ENCODE measurements at regions not wholly inside any gene's neighbourhood (a gene's known extent, or its start where the extent isn't known, plus 50 kb on each side); places are given as distances from the start of the nearest gene placed in this dataset.

- Histone ChIP-seq H3K27me3 (ENCODE audit: control insufficient read depth, insufficient read depth, low read length) (peaks cover 6% of the 10 kb centered on the region), H3K4me1 (ENCODE audit: control insufficient read depth, insufficient read depth, low read length) (peaks cover 20% of the 10 kb centered on the region), H3K36me3 (ENCODE audit: control insufficient read depth, insufficient read depth, low read length) (no peaks in the 10 kb centered on the region), H3K4me3 (ENCODE audit: low read length) (no peak overlapping the region), H3K9ac (ENCODE audit: low read length) (no peak overlapping the region), H3K9me3 (ENCODE audit: control insufficient read depth, low read length) (no peaks in the 10 kb centered on the region)
Measured at GRCh38 chr2:217045700-217046475, 186.0 kb upstream of the TNP1 start.

GRCh38 chr2:217040099-217040498 is 180.2 kb upstream of the TNP1 start:
- no peak overlapping the region for H3K4me3 ChIP-seq (ENCODE audit: low read length)
- no peaks in the 10 kb centered on the region for H3K9me3 ChIP-seq (ENCODE audit: control insufficient read depth, low read length)
- no peak overlapping the region for H3K9ac ChIP-seq (ENCODE audit: low read length)
- H3K4me1 ChIP-seq (ENCODE audit: control insufficient read depth, insufficient read depth, low read length): no peaks in the 10 kb centered on the region
- H3K27me3 ChIP-seq (ENCODE audit: control insufficient read depth, insufficient read depth, low read length): no peaks in the 10 kb centered on the region
- H3K36me3 ChIP-seq (ENCODE audit: control insufficient read depth, insufficient read depth, low read length): no peaks in the 10 kb centered on the region

- no peak overlapping the region for H3K9ac ChIP-seq (ENCODE audit: low read length)
- no peaks in the 10 kb centered on the region for H3K9me3 ChIP-seq (ENCODE audit: control insufficient read depth, low read length)
- H3K4me3 ChIP-seq (ENCODE audit: low read length): no peak overlapping the region
- H3K4me1 ChIP-seq (ENCODE audit: control insufficient read depth, insufficient read depth, low read length): no peaks in the 10 kb centered on the region
- H3K27me3 ChIP-seq (ENCODE audit: control insufficient read depth, insufficient read depth, low read length): no peaks in the 10 kb centered on the region
- H3K36me3 ChIP-seq (ENCODE audit: control insufficient read depth, insufficient read depth, low read length): no peaks in the 10 kb centered on the region
Measured at GRCh38 chr2:217038001-217038400, 178.1 kb upstream of the TNP1 start.

GRCh38 chr2:217037353-217037752 is 177.5 kb upstream of the TNP1 start:
- Histone ChIP-seq H3K27me3 (ENCODE audit: control insufficient read depth, insufficient read depth, low read length) (no peaks in the 10 kb centered on the region), H3K9me3 (ENCODE audit: control insufficient read depth, low read length) (no peaks in the 10 kb centered on the region), H3K4me1 (ENCODE audit: control insufficient read depth, insufficient read depth, low read length) (no peaks in the 10 kb centered on the region), H3K4me3 (ENCODE audit: low read length) (no peak overlapping the region), H3K9ac (ENCODE audit: low read length) (no peak overlapping the region), H3K36me3 (ENCODE audit: control insufficient read depth, insufficient read depth, low read length) (no peaks in the 10 kb centered on the region)

- Histone ChIP-seq H3K4me1 (ENCODE audit: control insufficient read depth, insufficient read depth, low read length) (no peaks in the 10 kb centered on the region), H3K4me3 (ENCODE audit: low read length) (no peak overlapping the region), H3K9me3 (ENCODE audit: control insufficient read depth, low read length) (no peaks in the 10 kb centered on the region), H3K9ac (ENCODE audit: low read length) (no peak overlapping the region), H3K36me3 (ENCODE audit: control insufficient read depth, insufficient read depth, low read length) (no peaks in the 10 kb centered on the region), H3K27me3 (ENCODE audit: control insufficient read depth, insufficient read depth, low read length) (no peaks in the 10 kb centered on the region)
Measured at GRCh38 chr2:217035967-217036366, 176.1 kb upstream of the TNP1 start.

GRCh38 chr2:217033186-217033585 is 173.3 kb upstream of the TNP1 start:
- Histone ChIP-seq H3K4me1 (ENCODE audit: control insufficient read depth, insufficient read depth, low read length) (no peaks in the 10 kb centered on the region), H3K36me3 (ENCODE audit: control insufficient read depth, insufficient read depth, low read length) (no peaks in the 10 kb centered on the region), H3K4me3 (ENCODE audit: low read length) (no peak overlapping the region), H3K27me3 (ENCODE audit: control insufficient read depth, insufficient read depth, low read length) (no peaks in the 10 kb centered on the region), H3K9ac (ENCODE audit: low read length) (no peak overlapping the region), H3K9me3 (ENCODE audit: control insufficient read depth, low read length) (no peaks in the 10 kb centered on the region)

- Histone ChIP-seq H3K9me3 (ENCODE audit: control insufficient read depth, low read length) (no peaks in the 10 kb centered on the region), H3K36me3 (ENCODE audit: control insufficient read depth, insufficient read depth, low read length) (no peaks in the 10 kb centered on the region), H3K4me3 (ENCODE audit: low read length) (no peak overlapping the region), H3K4me1 (ENCODE audit: control insufficient read depth, insufficient read depth, low read length) (no peaks in the 10 kb centered on the region), H3K9ac (ENCODE audit: low read length) (no peak overlapping the region), H3K27me3 (ENCODE audit: control insufficient read depth, insufficient read depth, low read length) (no peaks in the 10 kb centered on the region)
Measured at GRCh38 chr2:217031445-217031844, 171.6 kb upstream of the TNP1 start.

- H3K36me3 ChIP-seq (ENCODE audit: control insufficient read depth, insufficient read depth, low read length): no peaks in the 10 kb centered on the region
- no peaks in the 10 kb centered on the region for H3K27me3 ChIP-seq (ENCODE audit: control insufficient read depth, insufficient read depth, low read length)
- H3K4me3 ChIP-seq (ENCODE audit: low read length): no peak overlapping the region
- H3K9me3 ChIP-seq (ENCODE audit: control insufficient read depth, low read length): no peaks in the 10 kb centered on the region
- H3K9ac ChIP-seq (ENCODE audit: low read length): no peak overlapping the region
- no peaks in the 10 kb centered on the region for H3K4me1 ChIP-seq (ENCODE audit: control insufficient read depth, insufficient read depth, low read length)
Measured at GRCh38 chr2:217030081-217030480, 170.2 kb upstream of the TNP1 start.

GRCh38 chr2:217028128-217028527 is 168.3 kb upstream of the TNP1 start:
- Histone ChIP-seq H3K9ac (ENCODE audit: low read length) (no peak overlapping the region), H3K36me3 (ENCODE audit: control insufficient read depth, insufficient read depth, low read length) (no peaks in the 10 kb centered on the region), H3K27me3 (ENCODE audit: control insufficient read depth, insufficient read depth, low read length) (no peaks in the 10 kb centered on the region), H3K4me3 (ENCODE audit: low read length) (no peak overlapping the region), H3K4me1 (ENCODE audit: control insufficient read depth, insufficient read depth, low read length) (no peaks in the 10 kb centered on the region), H3K9me3 (ENCODE audit: control insufficient read depth, low read length) (no peaks in the 10 kb centered on the region)

GRCh38 chr2:217027414-217027813 is 167.6 kb upstream of the TNP1 start:
- H3K36me3 ChIP-seq (ENCODE audit: control insufficient read depth, insufficient read depth, low read length): no peaks in the 10 kb centered on the region
- no peak overlapping the region for H3K9ac ChIP-seq (ENCODE audit: low read length)

GRCh38 chr2:217026569-217026968 is 166.7 kb upstream of the TNP1 start:
- Histone ChIP-seq H3K9me3 (ENCODE audit: control insufficient read depth, low read length) (no peaks in the 10 kb centered on the region), H3K4me1 (ENCODE audit: control insufficient read depth, insufficient read depth, low read length) (no peaks in the 10 kb centered on the region), H3K9ac (ENCODE audit: low read length) (no peak overlapping the region), H3K27me3 (ENCODE audit: control insufficient read depth, insufficient read depth, low read length) (no peaks in the 10 kb centered on the region), H3K4me3 (ENCODE audit: low read length) (no peak overlapping the region), H3K36me3 (ENCODE audit: control insufficient read depth, insufficient read depth, low read length) (no peaks in the 10 kb centered on the region)

More at GRCh38 chr2:217027414-217027813, 167.6 kb upstream of the TNP1 start:
- H3K9me3 ChIP-seq (ENCODE audit: control insufficient read depth, low read length): no peaks in the 10 kb centered on the region
- no peaks in the 10 kb centered on the region for H3K27me3 ChIP-seq (ENCODE audit: control insufficient read depth, insufficient read depth, low read length)
- no peaks in the 10 kb centered on the region for H3K4me1 ChIP-seq (ENCODE audit: control insufficient read depth, insufficient read depth, low read length)
- H3K4me3 ChIP-seq (ENCODE audit: low read length): no peak overlapping the region

- Histone ChIP-seq H3K9ac (ENCODE audit: low read length) (no peak overlapping the region), H3K27me3 (ENCODE audit: control insufficient read depth, insufficient read depth, low read length) (no peaks in the 10 kb centered on the region), H3K4me1 (ENCODE audit: control insufficient read depth, insufficient read depth, low read length) (no peaks in the 10 kb centered on the region), H3K9me3 (ENCODE audit: control insufficient read depth, low read length) (no peaks in the 10 kb centered on the region), H3K4me3 (ENCODE audit: low read length) (no peak overlapping the region), H3K36me3 (ENCODE audit: control insufficient read depth, insufficient read depth, low read length) (no peaks in the 10 kb centered on the region)
Measured at GRCh38 chr2:217026161-217026560, 166.3 kb upstream of the TNP1 start.

- Histone ChIP-seq H3K4me3 (ENCODE audit: low read length) (no peak overlapping the region), H3K4me1 (ENCODE audit: control insufficient read depth, insufficient read depth, low read length) (no peaks in the 10 kb centered on the region), H3K27me3 (ENCODE audit: control insufficient read depth, insufficient read depth, low read length) (no peaks in the 10 kb centered on the region), H3K9ac (ENCODE audit: low read length) (no peak overlapping the region), H3K36me3 (ENCODE audit: control insufficient read depth, insufficient read depth, low read length) (no peaks in the 10 kb centered on the region), H3K9me3 (ENCODE audit: control insufficient read depth, low read length) (no peaks in the 10 kb centered on the region)
Measured at GRCh38 chr2:217023611-217024010, 163.7 kb upstream of the TNP1 start.
